Omental fat pad (tissue), 3 donors: ENCODE measurements at regions not wholly inside any gene's neighbourhood (a gene's known extent, or its start where the extent isn't known, plus 50 kb on each side); places are given as distances from the start of the nearest gene placed in this dataset.
"Not testable (repeated sequence)": the region's sequence is repeated elsewhere in the genome, so short reads cannot be mapped to it uniquely, and the experiment has no call there.

Source experiments
- ATAC-seq: fragments of 150-250 bp; one replicate; pipeline ENCODE4 v1.9.1; 2016; ENCODE audit warnings: mild to moderate bottlenecking, moderate library complexity; ENCODE audit not compliant: low FRiP score
- DNase-seq: peaks from one replicate; pipeline ENCODE4 v3.0.0-alpha.2; 2019; ENCODE audit warnings: low spot score
- TF ChIP-seq, protein P1 (sequence below), 3 donors: fragments of 450-650 bp; IDR thresholded peaks; one replicate each; pipeline ENCODE4 v1.5.1; 2016 to 2017; ENCODE audit warnings: antibody characterized with exemption in 3 of 3, mild to moderate bottlenecking in 3 of 3, moderate library complexity in 2 of 3

- no peak for ATAC-seq
- no peak for DNase-seq
- TF ChIP-seq, protein P1, sequence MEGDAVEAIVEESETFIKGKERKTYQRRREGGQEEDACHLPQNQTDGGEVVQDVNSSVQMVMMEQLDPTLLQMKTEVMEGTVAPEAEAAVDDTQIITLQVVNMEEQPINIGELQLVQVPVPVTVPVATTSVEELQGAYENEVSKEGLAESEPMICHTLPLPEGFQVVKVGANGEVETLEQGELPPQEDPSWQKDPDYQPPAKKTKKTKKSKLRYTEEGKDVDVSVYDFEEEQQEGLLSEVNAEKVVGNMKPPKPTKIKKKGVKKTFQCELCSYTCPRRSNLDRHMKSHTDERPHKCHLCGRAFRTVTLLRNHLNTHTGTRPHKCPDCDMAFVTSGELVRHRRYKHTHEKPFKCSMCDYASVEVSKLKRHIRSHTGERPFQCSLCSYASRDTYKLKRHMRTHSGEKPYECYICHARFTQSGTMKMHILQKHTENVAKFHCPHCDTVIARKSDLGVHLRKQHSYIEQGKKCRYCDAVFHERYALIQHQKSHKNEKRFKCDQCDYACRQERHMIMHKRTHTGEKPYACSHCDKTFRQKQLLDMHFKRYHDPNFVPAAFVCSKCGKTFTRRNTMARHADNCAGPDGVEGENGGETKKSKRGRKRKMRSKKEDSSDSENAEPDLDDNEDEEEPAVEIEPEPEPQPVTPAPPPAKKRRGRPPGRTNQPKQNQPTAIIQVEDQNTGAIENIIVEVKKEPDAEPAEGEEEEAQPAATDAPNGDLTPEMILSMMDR (IDR thresholded peaks at IDR 0.05): no peak
Measured at GRCh38 chr5:104576677-104577076, 1014.1 kb upstream of the NUDT12 start.

GRCh38 chr5:104573949-104574709 lies 1011.5 kb upstream of the NUDT12 start:
- ATAC-seq (no peak), DNase-seq (no peak)
- TF ChIP-seq, protein P1 (IDR thresholded peaks at IDR 0.05): no peak

- TF ChIP-seq, protein P1 (IDR thresholded peaks at IDR 0.05): no peak
- ATAC-seq (peak; percentile 51), DNase-seq (no peak)
Measured at GRCh38 chr5:104569621-104570020, 1007.0 kb upstream of the NUDT12 start.

GRCh38 chr5:104564530-104564929 lies 1001.9 kb upstream of the NUDT12 start:
- no peak for ATAC-seq
- TF ChIP-seq, protein P1 (IDR thresholded peaks at IDR 0.05): no peak
- no peak for DNase-seq

DNA sequence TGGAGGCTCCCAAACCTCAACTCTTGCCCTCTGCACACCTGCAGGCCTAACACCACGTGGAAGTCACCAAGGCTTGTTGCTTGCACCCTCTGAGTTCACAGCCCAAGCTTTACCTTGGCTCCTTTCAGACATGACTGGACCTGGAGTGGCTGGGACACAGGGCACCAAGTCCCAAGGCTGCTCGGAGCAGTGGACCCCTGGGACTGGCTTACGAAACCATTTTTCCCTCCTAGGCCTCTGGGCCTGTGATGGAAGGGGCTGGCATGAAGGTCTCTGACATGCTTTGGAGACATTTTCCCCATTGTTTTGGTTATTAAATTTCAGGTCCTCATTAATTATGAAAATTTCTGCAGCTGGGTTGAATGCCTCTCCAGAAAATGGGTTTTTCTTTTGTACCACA lies 994.4 kb upstream of the NUDT12 start:
- no peak for DNase-seq
- TF ChIP-seq, protein P1 (IDR thresholded peaks at IDR 0.05): no peak
- ATAC-seq: no peak

DNA sequence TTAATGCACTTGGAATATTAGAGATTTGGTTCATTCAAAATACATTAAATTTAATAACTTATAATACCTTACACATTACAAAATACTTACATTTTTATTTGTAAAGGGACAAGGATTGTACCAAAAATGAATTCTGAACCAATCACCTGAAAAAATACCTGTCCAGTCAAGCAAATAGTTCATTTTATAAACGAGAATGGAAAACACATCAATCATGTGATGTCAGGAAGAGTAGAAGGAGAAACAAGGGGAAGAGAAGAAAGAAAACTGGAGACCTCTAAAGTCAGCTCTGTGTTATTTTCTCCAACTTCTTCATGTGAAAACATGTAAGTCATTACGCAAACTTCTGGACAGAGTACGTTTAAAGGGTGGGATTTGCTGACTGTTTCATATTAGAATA lies 989.0 kb upstream of the NUDT12 start:
- ATAC-seq: no peak
- TF ChIP-seq, protein P1 (IDR thresholded peaks at IDR 0.05): no peak
- DNase-seq: no peak

GRCh38 chr5:104546871-104547270 lies 984.3 kb upstream of the NUDT12 start:
- DNase-seq, ATAC-seq: not testable (repeated sequence)
